SK-N-SH (cell line): ENCODE measurements at regions not wholly inside any gene's neighbourhood (a gene's known extent, or its start where the extent isn't known, plus 50 kb on each side); places are given as distances from the start of the nearest gene placed in this dataset.

Experiments
- CTCF ChIA-PET: fragments of 300-600, 350-600 bp; formaldehyde crosslinking; extraction: SDS; loops from one replicate; lab custom pipeline; 2021; lab: Yijun Ruan, JAX
- POLR2A ChIA-PET: fragments of 350-600 bp; sonication (Branson Sonifier 250); formaldehyde crosslinking; extraction: SDS; loops from one replicate; lab custom pipeline; 2020; ENCODE audit warnings: antibody characterized with exemption, inconsistent platforms; lab: Yijun Ruan, JAX
- DNase-seq: peaks from one replicate; pipeline ENCODE4 v3.0.0; 2012
- H2AFZ ChIP-seq: fragments of 200-600 bp; sonication (generic); 2 replicates; pipeline ENCODE4 v1.8.1; 2016; ENCODE audit warnings: antibody characterized with exemption, mild to moderate bottlenecking, low read depth
- H3F3A ChIP-seq: fragments of 200-600 bp; sonication (generic); replicated peaks from 2 replicates; pipeline ENCODE3; 2016; ENCODE audit warnings: antibody characterized with exemption, mild to moderate bottlenecking; ENCODE audit not compliant: insufficient read depth
- H3K27ac ChIP-seq, 2 experiments: fragments of 200-500 bp in 1 of 2; fragments of 200-600 bp in 1 of 2; sonication (Bioruptor generic) in 1 of 2; sonication (generic), shearing (Covaris generic) in 1 of 2; 2 replicates each; pipeline versions ENCODE4 v1.5.1 to v1.6.1; 2014 to 2016; ENCODE audit warnings: low read depth in 2 of 2, inconsistent platforms in 1 of 2, low read length in 1 of 2, mild to moderate bottlenecking in 1 of 2, mixed read lengths in 1 of 2
- H3K27me3 ChIP-seq: fragments of 200-600 bp; sonication (generic), shearing (Covaris generic); 2 replicates; pipeline ENCODE4 v1.6.1; 2016; ENCODE audit warnings: mixed run types; ENCODE audit not compliant: insufficient read depth
- H3K36me3 ChIP-seq, 2 experiments: fragments of 200-500 bp in 1 of 2; fragments of 200-600 bp in 1 of 2; sonication (Bioruptor generic) in 1 of 2; sonication (generic) in 1 of 2; replicated peaks in 1 of 2; 2 replicates each; pipeline versions ENCODE3 to v1.5.1; 2014 to 2016; ENCODE audit warnings: low read length in 1 of 2, mild to moderate bottlenecking in 1 of 2; ENCODE audit not compliant: insufficient read depth in 2 of 2, control insufficient read depth in 1 of 2
- H3K4me1 ChIP-seq, 2 experiments: fragments of 200-500 bp in 1 of 2; fragments of 200-600 bp in 1 of 2; sonication (Bioruptor generic) in 1 of 2; sonication (generic), shearing (Covaris generic) in 1 of 2; 2 replicates each; pipeline versions ENCODE4 v1.5.1 to v1.6.1; 2014 to 2016; ENCODE audit warnings: low read depth in 1 of 2, low read length in 1 of 2, mixed run types in 1 of 2; ENCODE audit not compliant: insufficient read depth in 2 of 2, control insufficient read depth in 1 of 2
- H3K4me2 ChIP-seq: fragments of 200-600 bp; sonication (generic), shearing (Covaris generic); 2 replicates; pipeline ENCODE4 v1.6.1; 2017; ENCODE audit warnings: mixed run types
- H3K4me3 ChIP-seq, 2 experiments: fragments of 200-500 bp in 1 of 2; fragments of 200-600 bp in 1 of 2; sonication (Bioruptor generic) in 1 of 2; sonication (generic), shearing (Covaris generic) in 1 of 2; 2 replicates each; pipeline versions ENCODE4 v1.5.1 to v1.8.1; 2014 to 2016; ENCODE audit warnings: low read depth in 2 of 2, inconsistent platforms in 1 of 2, low read length in 1 of 2, mild to moderate bottlenecking in 1 of 2, mixed read lengths in 1 of 2, moderate library complexity in 1 of 2
- H3K79me2 ChIP-seq: fragments of 200-600 bp; sonication (generic); 2 replicates; pipeline ENCODE4 v1.8.1; 2017; ENCODE audit warnings: mild to moderate bottlenecking; ENCODE audit not compliant: insufficient read depth
- H3K9ac ChIP-seq: fragments of 200-600 bp; sonication (generic); 2 replicates; pipeline ENCODE4 v1.6.1; 2017; ENCODE audit warnings: mixed run types
- H3K9me2 ChIP-seq: fragments of 200-600 bp; sonication (generic); 2 replicates; pipeline ENCODE4 v1.6.1; 2017; ENCODE audit warnings: mixed run types
- H3K9me3 ChIP-seq: fragments of 200-600 bp; sonication (generic); 2 replicates; pipeline ENCODE4 v1.6.1; 2017; ENCODE audit warnings: mixed run types, mild to moderate bottlenecking, moderate library complexity
- H4K20me1 ChIP-seq: fragments of 200-600 bp; sonication (generic); 2 replicates; pipeline ENCODE4 v1.6.1; 2017; ENCODE audit warnings: mild to moderate bottlenecking, mixed run types; ENCODE audit not compliant: insufficient read depth
- CHD2 ChIP-seq: fragments of 150-350 bp; IDR thresholded peaks from 2 replicates; pipeline ENCODE4 v1.6.1; 2018; ENCODE audit warnings: low read length; ENCODE audit not compliant: partially characterized antibody
- EP300 ChIP-seq, 2 experiments: IDR thresholded peaks; 2 replicates each; pipeline versions ENCODE4 v1.4.0 to v1.6.1; 2012; ENCODE audit warnings: borderline replicate concordance in 1 of 2, low read depth in 1 of 2, low read length in 1 of 2
- EZH2phosphoT487 ChIP-seq: fragments of 200-600 bp; sonication (generic); IDR thresholded peaks from 2 replicates; pipeline ENCODE4 v1.6.1; 2017; ENCODE audit warnings: low read depth, mixed run types, mild to moderate bottlenecking, antibody characterized with exemption, moderate library complexity, borderline replicate concordance
- FOXJ3 ChIP-seq: sonication (generic); formaldehyde crosslinking; IDR thresholded peaks from 2 replicates; pipeline ENCODE4 v1.5.1; 2020; ENCODE audit warnings: mild to moderate bottlenecking, missing genetic modification reagents
- GATA2 ChIP-seq: sonication (generic); formaldehyde crosslinking; IDR thresholded peaks from 2 replicates; pipeline ENCODE4 v1.5.0; 2020; ENCODE audit warnings: mild to moderate bottlenecking, missing genetic modification reagents
- JUND ChIP-seq: IDR thresholded peaks from 2 replicates; pipeline ENCODE4 v1.4.0; 2012
- MEF2A ChIP-seq: IDR thresholded peaks from 2 replicates; pipeline ENCODE4 v1.4.0; 2012; ENCODE audit warnings: low read depth, borderline replicate concordance
- POLR2AphosphoS5 ChIP-seq: IDR thresholded peaks from 2 replicates; pipeline ENCODE4 v1.6.1; 2012; ENCODE audit warnings: low read depth, low read length
- RCOR1 ChIP-seq: fragments of 150-350 bp; IDR thresholded peaks from 2 replicates; pipeline ENCODE4 v1.6.1; 2017; ENCODE audit warnings: antibody characterized with exemption, low read length
- SIN3A ChIP-seq: IDR thresholded peaks from 2 replicates; pipeline ENCODE4 v1.6.1; 2012; ENCODE audit warnings: low read depth, mild to moderate bottlenecking, low read length, moderate library complexity, borderline replicate concordance
- WGBS: methylation state at CpG from one replicate; pipeline ENCODE4 v1.1.6; 2017; ENCODE audit warnings: low lambda C conversion rate; 5-methylcytosine and 5-hydroxymethylcytosine counted together
- TF ChIP-seq, protein P1 (sequence below): IDR thresholded peaks from 2 replicates; pipeline ENCODE4 v1.4.0; 2012; ENCODE audit warnings: low read depth, borderline replicate concordance
- TF ChIP-seq, protein P2 (sequence below): IDR thresholded peaks from 2 replicates; pipeline ENCODE4 v1.4.0; 2012; ENCODE audit warnings: low read depth
- TF ChIP-seq, protein P3 (sequence below): IDR thresholded peaks from 2 replicates; pipeline ENCODE4 v1.6.1; 2012; ENCODE audit warnings: mild to moderate bottlenecking, low read depth, low read length, moderate library complexity

DNA sequence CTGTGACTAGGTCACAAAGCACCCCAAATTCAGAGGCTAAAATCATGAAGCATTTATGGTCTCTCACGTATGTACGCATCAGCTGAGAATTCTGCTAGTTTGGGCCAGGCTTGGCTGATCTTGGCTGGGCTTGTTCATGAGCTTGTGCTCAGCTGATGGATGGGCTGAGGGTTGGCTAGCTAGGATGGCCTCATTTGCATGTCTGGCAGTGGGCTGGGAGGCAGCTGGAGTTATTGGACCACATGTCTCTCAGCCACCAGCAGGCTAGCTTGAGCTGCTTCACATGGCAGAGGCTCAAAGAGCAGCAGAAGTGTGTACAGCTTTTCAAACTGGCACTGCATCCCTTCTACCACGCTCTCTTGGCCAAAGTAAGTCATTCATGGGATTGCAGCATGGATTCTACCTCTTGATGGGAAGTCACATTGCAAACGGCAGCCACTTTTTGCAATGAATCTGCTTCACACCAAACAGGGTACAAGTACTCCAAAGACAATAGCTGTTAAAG, 770.3 kb downstream of the TYW1 start:
- H3K36me3 ChIP-seq, result no peaks in the 10 kb centered on the region
- no peaks in the 10 kb centered on the region; the same call in 1 of the 2 replicates for H3K9me3 ChIP-seq
- H3K9ac ChIP-seq, result no peak overlapping the region
- no peaks in the 10 kb centered on the region for H4K20me1 ChIP-seq
- no peak overlapping the region for H3K4me3 ChIP-seq
- POLR2A ChIA-PET, result no interaction called here
- H3F3A ChIP-seq, result no peaks in the 10 kb centered on the region
- no peak overlapping the region for H2AFZ ChIP-seq
- H3K9me2 ChIP-seq, result no peaks in the 10 kb centered on the region
- DNase-seq, result no peak
- TF ChIP-seq, protein P1, sequence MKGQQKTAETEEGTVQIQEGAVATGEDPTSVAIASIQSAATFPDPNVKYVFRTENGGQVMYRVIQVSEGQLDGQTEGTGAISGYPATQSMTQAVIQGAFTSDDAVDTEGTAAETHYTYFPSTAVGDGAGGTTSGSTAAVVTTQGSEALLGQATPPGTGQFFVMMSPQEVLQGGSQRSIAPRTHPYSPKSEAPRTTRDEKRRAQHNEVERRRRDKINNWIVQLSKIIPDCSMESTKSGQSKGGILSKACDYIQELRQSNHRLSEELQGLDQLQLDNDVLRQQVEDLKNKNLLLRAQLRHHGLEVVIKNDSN, result no peak
- TF ChIP-seq, all 33 proteins: peak for 0
- Histone ChIP-seq H3K4me2 (no peak overlapping the region), H3K4me1 (no peaks in the 10 kb centered on the region), H3K79me2 (no peaks in the 10 kb centered on the region), H3K27ac (no peak overlapping the region), H3K27me3 (no peaks in the 10 kb centered on the region)
- CTCF ChIA-PET, result interaction anchor here (1.3 to 2.1 kb wide), 3 partner anchors 10 to 142 kb away, joined by 4 to 5 read pairs (median 5); no protein-coding TSS in a partner anchor
- WGBS, result 40% methylated on average over 4 of the region's 4 CpGs

DNA sequence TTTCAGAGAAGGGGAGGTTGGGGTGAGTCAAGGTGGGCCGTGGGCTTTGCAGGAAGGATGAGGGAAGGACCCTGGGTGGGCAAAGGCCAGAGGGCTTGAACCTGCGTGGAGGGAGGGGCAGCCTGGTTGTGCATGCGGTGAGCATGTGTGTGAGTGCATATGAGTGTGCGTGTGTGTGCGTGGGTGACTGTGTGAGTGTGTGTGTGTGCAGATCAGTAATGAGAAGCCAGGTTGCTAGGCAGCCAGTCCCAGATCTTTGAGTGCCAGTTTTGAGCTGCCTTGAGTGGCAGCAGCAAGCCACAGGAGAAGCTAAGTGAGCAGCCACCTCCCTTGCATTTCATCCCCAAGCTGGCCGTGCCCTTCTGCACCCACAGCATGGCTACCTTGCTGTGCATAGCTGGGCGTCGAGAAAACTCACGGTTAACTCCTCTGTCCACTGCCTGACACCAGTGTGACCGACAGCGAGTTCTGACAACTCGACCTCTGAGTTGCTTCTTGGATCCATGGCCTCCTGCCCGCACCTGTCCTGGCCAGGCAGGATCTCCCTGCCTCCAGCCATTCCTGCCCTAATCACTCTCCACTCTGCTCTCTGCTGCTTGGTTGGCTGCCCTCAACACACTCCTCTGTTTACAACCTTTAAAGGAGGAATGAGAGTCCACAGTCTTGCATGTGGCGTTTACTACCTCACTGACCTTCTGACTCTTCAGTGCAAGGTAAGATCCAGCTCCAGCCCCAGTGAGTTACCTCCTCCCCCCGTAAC, 775.4 kb downstream of the TYW1 start:
- Histone ChIP-seq H4K20me1 (no peaks in the 10 kb centered on the region), H3K9ac (no peak overlapping the region), H2AFZ (no peak overlapping the region), H3K27me3 (no peaks in the 10 kb centered on the region), H3K9me3 (no peaks in the 10 kb centered on the region; the same call in 1 of the 2 replicates), H3K36me3 (no peaks in the 10 kb centered on the region), H3K9me2 (no peaks in the 10 kb centered on the region), H3F3A (no peaks in the 10 kb centered on the region), H3K4me1 (peaks cover 0 to 9% of the 10 kb centered on the region in 2 experiments; a peak in 1 of 4 replicates), H3K27ac (no peak overlapping the region), H3K4me2 (no peak overlapping the region), H3K79me2 (no peaks in the 10 kb centered on the region), H3K4me3 (no peak overlapping the region)
- CTCF ChIA-PET, result interaction anchor here (1.1 to 1.3 kb wide), 4 partner anchors 9 to 394 kb away, joined by 3 to 6 read pairs (median 4); no protein-coding TSS in a partner anchor
- TF ChIP-seq POLR2AphosphoS5 (no peak), EP300 (IDR thresholded peaks at IDR 0.05; ENCODE audit: borderline replicate concordance in 1 of 2, low read depth in 1 of 2, low read length in 1 of 2) (no peak), SIN3A (no peak), GATA2 (CRISPR knock-in tag) (no peak), RCOR1 (no peak), JUND (no peak)
- TF ChIP-seq, protein P2, sequence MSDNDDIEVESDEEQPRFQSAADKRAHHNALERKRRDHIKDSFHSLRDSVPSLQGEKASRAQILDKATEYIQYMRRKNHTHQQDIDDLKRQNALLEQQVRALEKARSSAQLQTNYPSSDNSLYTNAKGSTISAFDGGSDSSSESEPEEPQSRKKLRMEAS, result no peak
- no peak for DNase-seq
- POLR2A ChIA-PET, result interaction anchor here (0.6 kb wide), 1 partner anchor 288 kb away, joined by 3 read pairs; no protein-coding TSS in a partner anchor
- WGBS, result 40% methylated on average over 15 of the region's 15 CpGs

DNA sequence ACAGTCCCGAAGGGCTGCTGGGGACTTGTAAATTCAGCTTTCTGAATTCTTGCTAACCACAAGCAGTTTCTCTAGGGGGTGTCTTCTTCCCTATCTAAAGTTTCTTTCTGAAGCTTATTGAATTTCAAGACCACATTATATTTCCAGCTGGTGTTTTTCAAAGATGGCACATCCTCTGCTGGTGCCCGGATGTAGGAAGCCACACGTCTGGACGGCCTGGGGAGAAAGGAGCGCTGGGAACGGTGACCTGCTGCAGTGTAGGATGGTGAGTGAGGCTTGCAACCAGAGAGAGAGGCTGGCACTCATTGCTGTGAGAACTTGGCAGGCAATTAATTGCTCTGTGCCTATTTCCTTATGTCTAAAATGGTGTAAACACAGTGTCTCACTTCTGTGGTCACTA, 776.4 kb downstream of the TYW1 start:
- ChIA-PET POLR2A (no interaction called here), CTCF (interaction anchor here (1.1 to 1.3 kb wide), 4 partner anchors 10 to 56 kb away, joined by 3 to 6 read pairs (median 3); no protein-coding TSS in a partner anchor)
- TF ChIP-seq EZH2phosphoT487, result no peak
- TF ChIP-seq FOXJ3 (CRISPR knock-in tag), result no peak
- TF ChIP-seq CHD2, result no peak
- no peak for TF ChIP-seq MEF2A
- TF ChIP-seq EP300 (IDR thresholded peaks at IDR 0.05; ENCODE audit: borderline replicate concordance in 1 of 2, low read depth in 1 of 2, low read length in 1 of 2), result peak in 1 of 2 experiments; percentile 15; a peak in 1 of 4 replicates
- TF ChIP-seq, protein P3, sequence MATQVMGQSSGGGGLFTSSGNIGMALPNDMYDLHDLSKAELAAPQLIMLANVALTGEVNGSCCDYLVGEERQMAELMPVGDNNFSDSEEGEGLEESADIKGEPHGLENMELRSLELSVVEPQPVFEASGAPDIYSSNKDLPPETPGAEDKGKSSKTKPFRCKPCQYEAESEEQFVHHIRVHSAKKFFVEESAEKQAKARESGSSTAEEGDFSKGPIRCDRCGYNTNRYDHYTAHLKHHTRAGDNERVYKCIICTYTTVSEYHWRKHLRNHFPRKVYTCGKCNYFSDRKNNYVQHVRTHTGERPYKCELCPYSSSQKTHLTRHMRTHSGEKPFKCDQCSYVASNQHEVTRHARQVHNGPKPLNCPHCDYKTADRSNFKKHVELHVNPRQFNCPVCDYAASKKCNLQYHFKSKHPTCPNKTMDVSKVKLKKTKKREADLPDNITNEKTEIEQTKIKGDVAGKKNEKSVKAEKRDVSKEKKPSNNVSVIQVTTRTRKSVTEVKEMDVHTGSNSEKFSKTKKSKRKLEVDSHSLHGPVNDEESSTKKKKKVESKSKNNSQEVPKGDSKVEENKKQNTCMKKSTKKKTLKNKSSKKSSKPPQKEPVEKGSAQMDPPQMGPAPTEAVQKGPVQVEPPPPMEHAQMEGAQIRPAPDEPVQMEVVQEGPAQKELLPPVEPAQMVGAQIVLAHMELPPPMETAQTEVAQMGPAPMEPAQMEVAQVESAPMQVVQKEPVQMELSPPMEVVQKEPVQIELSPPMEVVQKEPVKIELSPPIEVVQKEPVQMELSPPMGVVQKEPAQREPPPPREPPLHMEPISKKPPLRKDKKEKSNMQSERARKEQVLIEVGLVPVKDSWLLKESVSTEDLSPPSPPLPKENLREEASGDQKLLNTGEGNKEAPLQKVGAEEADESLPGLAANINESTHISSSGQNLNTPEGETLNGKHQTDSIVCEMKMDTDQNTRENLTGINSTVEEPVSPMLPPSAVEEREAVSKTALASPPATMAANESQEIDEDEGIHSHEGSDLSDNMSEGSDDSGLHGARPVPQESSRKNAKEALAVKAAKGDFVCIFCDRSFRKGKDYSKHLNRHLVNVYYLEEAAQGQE, result no peak
- Histone ChIP-seq H2AFZ (no peak overlapping the region), H3K4me1 (peaks cover 0 to 11% of the 10 kb centered on the region in 2 experiments; a peak in 1 of 4 replicates), H3K4me2 (no peak overlapping the region), H4K20me1 (no peaks in the 10 kb centered on the region), H3K9ac (no peak overlapping the region), H3K36me3 (no peaks in the 10 kb centered on the region), H3K9me2 (no peaks in the 10 kb centered on the region), H3K4me3 (no peak overlapping the region), H3K27me3 (no peaks in the 10 kb centered on the region), H3F3A (no peaks in the 10 kb centered on the region), H3K9me3 (no peaks in the 10 kb centered on the region; the same call in 1 of the 2 replicates), H3K27ac (no peak overlapping the region), H3K79me2 (no peaks in the 10 kb centered on the region)
- peak; percentile 53 for DNase-seq
- WGBS, result 14% methylated on average over 6 of the region's 6 CpGs
